Spleen (tissue), 7 donors: ENCODE measurements at regions not wholly inside any gene's neighbourhood (a gene's known extent, or its start where the extent isn't known, plus 50 kb on each side); places are given as distances from the start of the nearest gene placed in this dataset.

Experiments used
- POLR2A ChIP-seq, 3 donors: fragments of 450-650 bp; IDR thresholded peaks; one replicate each; pipeline ENCODE4 v1.5.1; 2017; ENCODE audit warnings: antibody characterized with exemption in 3 of 3, mild to moderate bottlenecking in 1 of 3
- POLR2AphosphoS5 ChIP-seq, 3 donors: sonication (generic); formaldehyde crosslinking; IDR thresholded peaks; one replicate each; pipeline ENCODE4 v1.5.1; 2017; ENCODE audit warnings: antibody characterized with exemption in 3 of 3
- TF ChIP-seq, protein P1 (sequence below), 11 experiments: fragments of 200-600 bp in 7 of 11; fragments of 450-650 bp in 4 of 11; sonication (generic) in 4 of 11; IDR thresholded peaks in 8 of 11; conservative IDR thresholded peaks in 3 of 11; 1 replicate in 7 of 11; 2 replicates in 4 of 11; pipeline versions ENCODE4 v1.4.0 to v1.8.0; 2016 to 2021; ENCODE audit warnings: antibody characterized with exemption in 11 of 11, inconsistent platforms in 4 of 11, mild to moderate bottlenecking in 1 of 11
- donor health status: DM: no; HTN: no; CAD: no; lungs with moderate emphysema.
- donor health status: DM: no; HTN: no; CAD: no.
- donor health status: DM: no; HTN: no; CAD: no.

DNA sequence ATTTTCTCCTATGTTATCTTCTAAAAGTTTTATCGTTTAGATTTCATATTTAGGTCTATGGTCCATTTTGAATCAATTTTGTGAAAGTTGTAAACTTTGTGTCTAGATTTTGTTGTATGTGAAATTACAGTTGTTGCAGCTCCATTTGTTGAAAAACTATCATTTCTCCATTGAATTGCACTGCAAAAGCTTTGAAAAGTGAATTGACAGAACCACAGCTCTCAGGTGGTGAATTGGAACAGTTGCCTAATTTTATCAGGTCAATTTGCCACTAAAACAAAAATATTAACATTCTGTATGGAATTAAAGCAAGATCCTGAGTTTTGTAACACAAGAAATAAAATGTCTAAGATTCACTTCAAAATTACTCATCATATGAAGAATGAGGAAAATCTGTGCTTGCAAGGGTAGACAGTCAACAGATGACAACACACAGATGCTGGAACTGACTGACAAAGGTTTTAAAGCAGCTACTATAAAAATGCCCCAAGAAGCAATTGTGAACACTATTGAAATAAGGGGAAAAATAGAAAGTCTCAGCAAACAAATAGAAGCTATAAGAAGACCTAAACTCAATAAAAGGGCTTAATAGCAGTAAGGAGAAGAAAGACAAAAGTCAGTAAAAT is 346.7 kb downstream of the PAX1 start:
- TF ChIP-seq, protein P1, sequence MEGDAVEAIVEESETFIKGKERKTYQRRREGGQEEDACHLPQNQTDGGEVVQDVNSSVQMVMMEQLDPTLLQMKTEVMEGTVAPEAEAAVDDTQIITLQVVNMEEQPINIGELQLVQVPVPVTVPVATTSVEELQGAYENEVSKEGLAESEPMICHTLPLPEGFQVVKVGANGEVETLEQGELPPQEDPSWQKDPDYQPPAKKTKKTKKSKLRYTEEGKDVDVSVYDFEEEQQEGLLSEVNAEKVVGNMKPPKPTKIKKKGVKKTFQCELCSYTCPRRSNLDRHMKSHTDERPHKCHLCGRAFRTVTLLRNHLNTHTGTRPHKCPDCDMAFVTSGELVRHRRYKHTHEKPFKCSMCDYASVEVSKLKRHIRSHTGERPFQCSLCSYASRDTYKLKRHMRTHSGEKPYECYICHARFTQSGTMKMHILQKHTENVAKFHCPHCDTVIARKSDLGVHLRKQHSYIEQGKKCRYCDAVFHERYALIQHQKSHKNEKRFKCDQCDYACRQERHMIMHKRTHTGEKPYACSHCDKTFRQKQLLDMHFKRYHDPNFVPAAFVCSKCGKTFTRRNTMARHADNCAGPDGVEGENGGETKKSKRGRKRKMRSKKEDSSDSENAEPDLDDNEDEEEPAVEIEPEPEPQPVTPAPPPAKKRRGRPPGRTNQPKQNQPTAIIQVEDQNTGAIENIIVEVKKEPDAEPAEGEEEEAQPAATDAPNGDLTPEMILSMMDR (IDR thresholded peaks at IDR 0.05 in 8 of 11, conservative IDR thresholded peaks at IDR 0.05 in 3 of 11), result no peak
- TF ChIP-seq POLR2A (IDR thresholded peaks at IDR 0.05) (no peak), POLR2AphosphoS5 (IDR thresholded peaks at IDR 0.05) (no peak)
